GM21381 (cell line): ENCODE measurements at regions not wholly inside any gene's neighbourhood (a gene's known extent, or its start where the extent isn't known, plus 50 kb on each side); places are given as distances from the start of the nearest gene placed in this dataset.
"Not testable (repeated sequence)": the region's sequence is repeated elsewhere in the genome, so short reads cannot be mapped to it uniquely, and the experiment has no call there.

Source experiments
- ATAC-seq: cut with Tn5 transposase; IDR thresholded peaks from one replicate; pipeline ENCODE4 v1.9.1; 2021; ENCODE audit warnings: mild to moderate bottlenecking, moderate library complexity; ENCODE audit not compliant: unreplicated experiment

DNA sequence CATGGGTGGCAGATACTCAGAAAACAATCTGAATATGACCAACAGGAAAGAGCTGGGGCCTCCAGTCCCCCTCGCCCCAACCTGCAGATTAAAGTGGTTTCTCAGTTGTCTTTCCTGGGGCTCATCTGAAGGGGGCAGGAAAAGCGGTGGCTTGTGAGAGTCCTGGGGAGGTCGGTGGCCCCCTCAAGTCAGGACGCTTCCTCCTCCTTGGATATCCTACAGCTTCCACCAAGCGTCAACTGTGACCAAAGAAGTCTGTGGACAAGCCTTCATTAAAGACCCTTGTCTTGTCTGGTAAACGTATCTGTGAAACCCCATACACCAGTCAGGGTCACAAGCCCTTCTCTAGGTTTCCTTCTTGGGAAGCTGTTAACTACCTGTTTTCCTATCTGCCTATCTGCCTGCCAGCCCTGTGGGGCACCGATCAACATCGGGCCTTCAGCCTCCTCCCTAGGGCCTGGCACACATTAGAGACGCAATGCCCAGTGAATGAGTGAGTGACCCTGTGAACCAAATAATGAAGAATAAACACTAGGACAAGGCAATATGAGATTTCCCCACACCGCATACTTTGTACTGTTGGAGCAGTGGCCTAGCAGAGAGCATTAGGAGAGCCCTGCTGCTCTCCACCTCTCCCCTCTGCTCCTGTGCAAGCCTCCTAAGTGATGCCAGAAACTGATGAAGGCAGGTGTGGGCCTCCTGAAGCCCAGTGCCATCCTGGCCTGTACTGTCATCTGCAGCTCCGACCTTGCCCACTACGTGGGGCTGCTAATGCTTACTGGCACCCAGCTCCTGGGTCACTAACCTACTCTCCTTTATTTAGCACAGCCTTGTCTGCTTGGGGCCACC is 1317.8 kb downstream of the UQCRFS1 start:
- ATAC-seq: no peak

DNA sequence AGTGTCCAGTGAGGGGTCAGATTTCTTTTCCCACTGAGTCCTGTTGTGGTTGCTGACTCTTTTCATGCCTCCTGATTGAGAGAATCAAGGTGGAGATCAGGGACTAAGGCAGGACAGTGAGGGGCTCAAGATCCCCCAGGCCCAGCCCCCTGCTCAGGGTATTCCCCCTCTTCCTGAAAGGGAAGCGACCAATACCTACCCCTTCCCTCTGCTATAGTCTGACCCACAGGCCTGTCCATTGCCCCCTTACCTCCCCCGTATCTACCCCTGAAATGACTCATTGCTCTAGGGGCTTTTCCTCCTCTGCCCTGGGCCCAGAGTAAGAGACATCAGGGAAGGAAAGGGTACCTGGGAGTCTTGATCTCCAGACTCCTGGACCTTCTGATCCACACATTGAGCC is 1320.5 kb downstream of the UQCRFS1 start:
- no peak for ATAC-seq

DNA sequence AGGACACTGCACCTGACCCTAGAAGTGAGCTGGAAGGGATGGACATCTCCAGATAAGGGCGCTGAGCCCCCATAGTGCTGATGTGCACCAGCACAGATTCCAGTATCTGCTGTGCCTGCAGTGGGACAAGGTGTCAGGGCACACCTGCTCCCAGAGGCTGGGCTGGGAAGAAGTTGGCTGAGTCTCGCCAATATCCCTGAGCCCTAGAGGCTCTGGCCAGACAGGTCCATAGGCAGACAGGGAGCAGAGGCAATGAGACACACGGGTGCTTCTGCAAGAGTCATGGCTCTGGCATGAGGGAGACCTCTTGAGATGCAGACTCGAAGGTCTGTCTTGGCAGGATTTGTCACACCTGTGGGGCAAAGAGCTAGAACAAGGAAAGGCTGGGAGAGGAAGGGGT is 1321.5 kb downstream of the UQCRFS1 start:
- ATAC-seq: no peak

DNA sequence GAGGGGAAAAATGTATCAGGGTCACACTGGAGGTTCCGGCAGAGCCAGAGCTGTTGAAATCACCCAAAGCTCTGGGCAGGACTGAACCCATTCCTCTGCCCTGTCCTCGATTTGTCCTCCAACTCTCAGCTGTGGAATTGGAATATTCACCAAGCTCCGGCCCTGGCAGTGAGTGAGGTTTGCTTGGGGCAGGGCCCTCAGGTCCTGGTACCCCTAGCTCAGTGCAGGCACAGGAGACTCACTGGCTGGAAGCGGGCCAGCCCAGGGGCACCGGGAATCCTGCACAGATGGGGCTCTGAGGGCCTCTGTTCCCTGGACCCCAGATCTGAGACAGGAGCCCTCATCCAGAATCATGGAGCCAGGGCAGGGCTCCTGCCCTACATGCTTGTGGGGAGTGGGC is 1322.3 kb downstream of the UQCRFS1 start:
- no peak for ATAC-seq

DNA sequence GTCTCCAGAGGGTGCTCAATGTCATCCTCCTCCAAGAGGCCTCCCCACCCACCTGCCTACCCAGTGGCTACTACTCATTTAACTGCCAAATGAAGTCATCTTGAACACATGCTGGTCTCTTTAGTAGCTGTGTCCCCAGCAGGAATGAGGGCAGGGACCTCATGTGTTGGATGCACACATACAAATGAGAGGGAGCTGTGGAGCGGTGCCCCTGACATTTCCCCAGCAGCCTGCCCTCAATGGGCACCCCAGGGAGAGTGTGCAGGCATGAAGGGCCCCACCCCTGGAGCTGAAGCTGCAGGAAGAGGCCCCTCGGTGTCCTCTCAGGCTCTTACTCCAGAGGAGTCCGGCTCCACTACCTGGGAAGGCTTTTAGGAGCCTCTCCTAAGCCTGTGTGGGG is 1322.7 kb downstream of the UQCRFS1 start:
- no peak for ATAC-seq

DNA sequence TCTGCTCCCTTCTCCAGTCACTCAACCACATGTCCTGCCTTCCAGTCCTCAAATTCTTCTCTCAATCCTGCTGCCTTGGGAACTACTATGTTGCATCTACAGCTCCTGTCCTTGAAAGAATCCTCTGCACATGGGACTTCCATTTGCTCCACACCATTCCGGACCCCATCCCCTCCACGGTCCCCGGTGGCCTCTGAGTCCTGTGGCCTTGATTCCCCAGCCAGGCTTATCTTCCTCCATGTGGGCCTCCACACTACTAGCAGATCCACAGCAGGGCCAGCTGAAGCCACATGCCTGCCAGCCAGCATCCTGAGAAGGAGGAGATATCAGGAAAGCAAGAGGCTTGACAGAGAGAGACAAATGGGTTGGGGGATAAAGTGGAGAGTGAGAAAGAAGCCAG is 1323.8 kb downstream of the UQCRFS1 start:
- ATAC-seq: no peak

DNA sequence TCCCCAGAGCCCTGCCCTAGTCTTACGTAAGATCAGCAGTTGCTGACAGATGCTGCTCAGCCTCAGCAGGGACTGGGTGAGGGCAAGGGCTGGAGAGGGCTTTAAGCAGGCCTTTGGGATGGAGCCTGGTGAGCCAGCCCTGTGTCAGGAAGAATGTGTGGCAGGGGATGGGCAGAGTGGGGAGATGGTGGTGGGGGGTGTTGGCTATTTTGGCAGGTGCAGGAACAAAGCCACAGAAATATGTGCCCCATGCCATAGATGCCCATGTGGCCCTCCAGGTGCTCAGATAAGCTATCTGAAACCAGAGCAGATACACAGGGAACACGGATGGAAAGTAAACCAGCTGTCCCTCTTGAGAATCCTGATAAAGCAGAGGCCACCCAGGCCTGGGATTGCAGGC is 1325.0 kb downstream of the UQCRFS1 start:
- no peak for ATAC-seq

DNA sequence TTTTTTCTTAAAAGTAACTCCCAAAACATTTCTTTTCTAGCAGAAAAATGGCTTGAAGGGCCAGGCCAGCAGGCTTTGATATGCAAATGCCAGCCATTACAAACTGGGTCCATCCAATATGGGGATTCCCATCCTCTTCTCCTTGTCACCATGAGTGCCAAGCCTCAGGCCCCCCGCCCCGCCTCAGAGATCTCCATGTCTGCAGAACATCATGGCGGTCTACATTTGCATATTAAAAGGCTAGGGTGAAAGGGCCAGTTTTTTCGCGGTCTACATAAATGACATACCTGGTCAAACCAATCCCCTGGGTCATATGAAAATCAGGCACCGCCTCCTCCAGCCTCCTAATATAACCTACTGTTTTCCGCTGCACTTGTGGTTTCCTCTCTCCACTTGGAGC is 1327.6 kb downstream of the UQCRFS1 start:
- no peak for ATAC-seq

DNA sequence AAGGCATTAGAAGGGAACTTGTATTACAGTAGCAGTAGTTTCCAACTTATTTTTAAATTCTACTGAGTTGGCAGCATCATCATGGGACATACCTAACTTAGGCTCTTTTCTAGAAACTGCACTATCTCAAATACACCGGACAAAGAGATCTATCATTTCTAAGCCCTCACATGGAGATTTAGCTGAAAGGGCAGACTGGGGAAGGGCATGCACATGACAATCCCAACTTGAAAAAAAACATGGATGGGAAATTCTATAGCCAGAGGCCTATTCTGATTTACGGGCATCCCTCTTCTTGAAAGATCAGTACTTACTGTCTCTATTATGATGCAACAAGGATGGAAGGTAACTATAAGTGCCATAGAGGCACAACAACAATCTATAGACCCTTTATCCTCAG is 1328.6 kb downstream of the UQCRFS1 start:
- ATAC-seq: no peak

DNA sequence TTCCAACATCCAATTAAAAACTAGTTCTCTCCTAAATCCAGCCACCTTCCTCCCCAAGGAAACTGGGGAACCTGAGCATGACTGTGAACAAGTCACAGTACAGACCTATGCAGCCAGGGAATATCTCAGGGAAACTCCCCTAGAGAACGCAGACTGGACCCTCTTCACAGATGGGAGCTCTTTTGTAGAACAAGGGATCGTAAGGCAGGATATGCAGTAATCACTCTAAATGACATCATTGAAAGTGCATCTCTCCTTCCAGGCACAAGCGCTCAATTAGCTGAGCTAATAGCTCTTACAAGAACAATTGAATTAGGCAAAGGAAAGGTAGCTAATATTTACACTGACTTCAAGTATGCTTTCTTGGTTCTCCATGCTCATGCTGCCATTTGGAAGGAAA is 1331.7 kb downstream of the UQCRFS1 start:
- no peak for ATAC-seq

DNA sequence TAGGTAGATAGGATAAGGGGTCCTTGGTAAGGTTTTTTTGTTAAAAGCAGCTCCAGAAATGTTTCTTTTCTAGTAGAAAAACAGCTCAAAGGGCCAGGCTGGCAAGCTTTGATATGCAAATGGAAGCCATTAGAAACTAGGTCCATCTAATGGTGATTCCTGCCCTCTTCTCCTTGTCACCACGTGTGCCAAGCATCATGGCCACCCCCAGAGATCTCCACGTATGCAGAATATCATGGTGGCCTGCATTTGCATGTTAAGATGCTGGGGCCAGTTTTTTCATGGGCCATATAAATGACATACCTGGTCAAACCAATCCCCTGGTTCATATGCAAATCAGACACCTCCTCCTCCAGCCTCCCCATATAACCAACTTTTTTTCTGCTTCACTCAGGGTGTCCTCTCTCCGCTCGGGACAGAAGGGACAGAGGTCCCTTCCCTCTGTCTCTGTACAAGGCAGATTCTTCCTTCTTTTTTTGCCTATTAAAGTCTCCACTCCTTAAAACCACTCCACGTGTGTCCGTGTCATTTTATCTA is 1335.9 kb downstream of the UQCRFS1 start:
- no peak for ATAC-seq

DNA sequence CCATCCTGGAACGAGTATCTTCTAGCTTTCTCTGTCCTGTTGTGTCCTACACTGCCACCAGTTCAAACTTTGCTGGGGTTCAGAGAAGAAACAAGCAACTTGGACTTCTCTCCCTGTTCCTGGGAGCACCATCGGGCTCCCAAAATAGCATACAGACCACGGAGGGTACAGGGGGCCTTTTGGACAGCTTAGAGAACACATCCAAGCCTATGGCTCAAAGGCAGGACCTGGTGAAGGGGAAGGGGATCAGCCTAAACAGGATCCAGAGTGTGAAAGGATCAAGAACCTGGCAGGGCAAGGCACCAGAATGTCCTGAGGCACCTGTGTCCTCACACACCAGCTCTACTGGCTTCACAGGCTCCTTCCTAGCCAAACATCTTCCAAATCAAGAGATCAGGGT is 1336.5 kb downstream of the UQCRFS1 start:
- no peak for ATAC-seq

DNA sequence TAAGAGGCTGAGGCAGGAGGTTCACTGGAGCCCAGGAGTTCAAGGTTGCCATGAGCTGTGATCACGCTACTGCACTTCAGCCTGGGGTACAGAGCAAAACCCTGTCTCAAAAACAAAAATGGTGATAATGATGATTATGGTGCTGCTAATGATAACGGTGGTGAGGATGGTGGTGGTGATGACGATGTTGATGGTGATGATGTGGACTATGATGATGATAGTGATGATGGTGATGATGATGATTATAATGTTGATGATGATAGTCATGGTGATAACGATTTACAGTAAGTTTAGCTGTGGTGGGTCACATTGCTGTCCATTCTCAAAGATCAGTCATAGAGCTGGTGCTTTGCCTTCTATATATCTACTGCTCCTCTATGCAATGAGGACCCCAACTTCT is 1340.6 kb downstream of the UQCRFS1 start:
- no peak for ATAC-seq

DNA sequence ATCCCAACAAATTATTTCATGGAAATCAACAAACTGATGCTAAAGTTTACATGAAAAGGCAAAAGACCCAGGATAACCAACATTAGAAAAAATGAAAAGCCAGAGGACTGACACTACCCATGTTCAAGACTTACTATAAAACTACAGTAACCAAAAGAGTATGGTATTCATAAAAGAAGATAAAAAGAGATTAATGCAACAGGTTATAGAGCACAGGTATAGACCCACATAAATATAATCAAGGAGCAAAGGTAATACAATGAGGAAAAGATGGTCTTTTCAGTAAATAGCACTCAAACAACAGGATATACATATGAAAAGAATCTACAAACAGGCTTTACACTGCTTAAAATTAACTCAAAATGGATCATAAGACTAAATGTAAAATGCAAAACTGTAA is 1342.7 kb downstream of the UQCRFS1 start:
- no peak for ATAC-seq

DNA sequence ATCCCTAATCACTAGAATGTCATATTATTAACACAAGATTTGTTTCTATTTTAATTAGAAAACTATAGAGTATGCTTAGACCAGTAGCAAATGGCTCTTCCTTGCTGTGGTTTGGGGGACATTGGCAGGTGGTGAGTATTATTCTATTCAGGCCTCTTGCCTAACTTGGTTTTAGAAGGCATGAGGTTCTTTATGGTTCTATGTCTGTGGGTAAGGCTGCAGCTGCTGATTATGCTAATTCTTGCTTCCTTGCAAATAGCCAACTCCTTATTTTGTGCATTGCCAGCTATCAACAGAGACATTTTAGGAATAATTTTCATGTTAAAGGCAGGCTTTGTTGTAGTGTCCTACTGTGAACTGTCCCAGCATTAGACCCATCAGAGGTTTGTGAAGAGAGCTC is 1344.9 kb downstream of the UQCRFS1 start:
- ATAC-seq: no peak

DNA sequence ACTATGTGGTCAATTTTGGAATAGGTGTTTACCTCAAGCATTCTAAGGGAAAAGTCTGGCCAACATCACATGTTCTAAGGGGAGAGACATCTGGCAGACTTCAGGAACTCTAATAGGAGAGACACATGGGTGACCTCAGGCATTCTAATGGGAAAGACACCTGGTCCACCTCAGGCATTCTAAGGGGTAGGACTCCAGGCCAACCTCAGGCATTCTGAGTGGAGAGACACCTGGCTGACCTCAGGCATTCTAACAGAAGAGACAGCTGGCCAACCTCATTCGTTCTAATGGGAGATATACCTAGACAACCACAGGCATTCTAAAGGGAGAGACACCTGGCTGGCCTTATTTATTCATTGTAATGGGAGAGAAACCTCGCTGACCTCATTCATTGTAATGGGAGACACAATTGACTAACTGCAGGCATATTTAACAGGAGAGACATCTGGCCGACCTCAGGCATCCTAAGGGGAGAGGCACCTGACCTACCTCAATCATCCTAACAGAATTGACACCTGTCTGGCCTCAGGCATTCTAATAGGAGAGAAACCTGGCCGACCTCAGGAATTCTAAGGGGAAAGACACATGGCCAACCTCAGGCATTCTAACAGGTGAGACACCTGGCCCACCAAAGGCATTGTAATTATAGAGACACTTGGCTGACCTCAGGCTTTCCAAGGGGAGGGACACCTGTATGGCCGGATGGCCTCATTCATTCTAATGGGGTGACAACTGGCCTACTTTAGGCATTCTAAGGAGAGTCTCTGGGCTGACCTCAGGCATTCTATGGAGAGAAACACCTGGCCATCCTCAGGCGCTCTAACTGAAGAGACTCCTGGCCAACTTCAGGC is 1346.8 kb downstream of the UQCRFS1 start:
- no peak for ATAC-seq

DNA sequence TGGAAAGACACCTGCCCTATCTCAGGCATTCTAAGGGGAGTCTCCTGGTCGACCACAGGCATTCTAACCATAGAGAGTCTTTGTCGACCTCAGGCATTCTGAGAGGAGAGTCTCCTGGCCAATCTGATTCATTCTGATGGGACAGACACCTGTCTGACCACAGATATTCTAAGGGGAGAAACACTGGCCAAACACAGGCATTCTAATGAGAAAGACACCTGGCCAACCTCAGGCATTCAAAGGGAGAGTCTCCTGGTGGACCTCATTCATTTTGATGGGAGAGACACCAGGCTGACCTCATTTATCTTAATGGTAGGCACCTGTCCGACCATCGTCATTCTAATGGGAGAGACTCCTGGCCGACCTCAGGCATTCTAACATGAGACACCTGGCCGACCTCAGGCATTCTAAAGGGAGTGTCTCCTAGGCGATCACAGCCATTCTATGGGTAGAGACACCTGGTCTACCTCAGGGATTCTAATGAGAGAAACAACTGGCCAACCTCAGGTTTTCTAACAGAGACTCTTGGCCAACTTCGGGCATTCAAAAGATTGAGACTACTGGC is 1351.5 kb downstream of the UQCRFS1 start:
- no peak for ATAC-seq

DNA sequence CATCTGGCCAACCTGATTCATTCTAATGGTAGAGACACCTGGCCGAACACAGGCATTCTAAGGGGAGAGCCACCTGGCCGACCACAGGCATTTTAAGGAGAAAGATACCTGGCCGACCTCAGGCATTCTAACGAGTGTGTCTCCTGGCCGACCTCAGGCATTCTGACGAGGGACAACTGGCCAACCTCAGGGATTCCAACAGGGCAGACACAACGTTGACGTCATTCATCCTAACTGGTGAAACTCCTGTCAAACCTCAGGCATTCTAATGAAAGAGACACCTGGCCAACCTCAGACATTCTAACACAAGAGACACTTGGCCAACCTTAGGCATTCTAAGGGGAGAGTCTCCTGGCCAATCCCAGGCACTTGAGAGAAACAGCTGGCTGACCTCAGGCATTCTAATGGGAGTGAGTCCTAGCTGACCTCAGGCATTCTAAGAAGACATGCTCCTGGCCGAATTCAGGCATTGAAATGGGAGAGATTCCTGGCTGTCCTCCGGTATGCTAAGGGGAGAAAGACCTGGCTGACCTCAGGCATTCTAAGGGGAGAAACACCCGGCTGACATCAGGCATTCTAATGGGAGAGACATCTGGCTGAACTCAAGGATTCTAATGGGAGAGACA is 1352.5 kb downstream of the UQCRFS1 start:
- no peak for ATAC-seq

DNA sequence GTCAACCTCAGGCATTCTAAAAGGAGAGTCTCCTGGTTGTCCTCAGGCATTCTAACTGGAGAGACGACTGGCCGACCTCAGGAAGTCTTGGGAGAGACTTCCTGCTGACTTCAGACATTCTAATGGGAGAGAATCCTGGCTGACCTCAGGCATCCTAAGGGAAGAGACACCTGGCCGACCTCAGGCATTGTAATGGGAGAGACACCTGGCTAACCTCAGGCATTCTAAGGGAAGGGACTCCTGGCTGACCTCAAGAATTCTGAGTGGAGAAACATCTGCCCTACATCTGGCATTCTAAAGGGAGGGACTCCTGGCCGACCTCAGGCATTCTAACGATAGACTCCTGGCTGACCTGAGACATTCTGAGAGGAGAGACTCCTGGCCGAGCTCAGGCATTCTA is 1353.3 kb downstream of the UQCRFS1 start:
- ATAC-seq: no peak

DNA sequence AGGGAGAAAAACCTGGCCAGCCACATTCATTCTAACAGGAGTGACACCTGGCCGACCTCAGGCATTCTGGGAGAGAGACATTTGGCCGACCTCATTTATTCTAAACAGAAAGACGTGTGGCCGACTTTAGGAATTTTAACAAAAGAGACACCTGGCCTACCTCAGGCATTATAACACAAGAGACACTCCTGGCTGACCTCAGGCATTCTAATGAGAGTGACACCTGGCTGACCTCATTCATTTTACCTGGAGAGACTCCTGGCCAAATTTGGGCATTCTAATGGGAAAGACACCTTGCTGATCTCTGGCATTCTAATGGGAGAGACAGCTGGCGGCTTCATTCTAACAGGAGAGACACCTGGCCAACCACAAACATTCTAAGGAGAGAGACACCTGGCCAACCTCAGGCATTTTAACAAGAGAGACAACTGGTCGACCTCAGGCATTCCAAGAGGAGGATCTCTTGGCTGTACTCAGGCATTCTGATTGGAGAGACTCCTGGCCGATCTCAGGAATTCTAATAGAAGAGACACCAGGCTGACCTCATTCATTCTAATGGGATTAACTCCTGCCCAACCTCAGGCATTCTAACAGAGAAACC is 1353.9 kb downstream of the UQCRFS1 start:
- ATAC-seq: no peak

DNA sequence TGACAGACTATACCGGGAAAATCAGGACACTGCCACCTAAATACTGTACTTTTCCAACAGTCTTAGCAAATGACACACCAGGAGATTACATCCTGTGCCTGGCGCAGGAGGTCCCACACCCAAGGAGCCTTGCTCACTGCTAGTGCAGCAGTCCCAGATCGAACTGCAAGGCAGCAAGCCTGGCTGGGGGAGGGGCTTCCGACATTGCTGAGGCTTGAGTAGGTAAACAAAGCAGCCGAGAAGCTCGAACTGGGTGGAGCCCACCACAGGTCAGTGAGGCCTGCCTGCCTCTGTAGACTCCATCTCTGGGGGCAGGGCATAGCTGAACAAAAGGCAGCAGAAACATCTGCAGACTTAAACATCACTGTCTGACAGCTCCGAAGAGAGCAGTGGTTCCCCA is 1360.0 kb downstream of the UQCRFS1 start:
- ATAC-seq: not testable (repeated sequence)
